Activated B cell treated with CpG ODN at 0.5 μM for 24 hours (primary cell): ENCODE measurements at regions not wholly inside any gene's neighbourhood (a gene's known extent, or its start where the extent isn't known, plus 50 kb on each side); places are given as distances from the start of the nearest gene placed in this dataset.

ENCODE experiments used
- ATAC-seq: fragments of 200-7000 bp; cut with Tn5 transposase; one replicate; pipeline ENCODE4 v1.10.0; 2021; ENCODE audit warnings: low read depth, mild to moderate bottlenecking, moderate library complexity
- CTCF ChIA-PET: fragments of 350-600 bp; sonication (Branson Sonifier 250); formaldehyde crosslinking; loops from one replicate; lab custom pipeline; 2021; ENCODE audit warnings: antibody characterized with exemption; lab: Charles Lee
- POLR2A ChIA-PET: fragments of 350-600 bp; sonication (Branson Sonifier 250); formaldehyde crosslinking; loops from one replicate; lab custom pipeline; 2021; ENCODE audit warnings: antibody characterized with exemption; lab: Charles Lee
- DNase-seq: peaks from one replicate; pipeline ENCODE4 v3.0.0; 2022
- H3K27ac Mint-ChIP-seq: one replicate; pipeline ENCODE4 v1.8.0; 2020; ENCODE audit warnings: mixed read lengths
- H3K27me3 Mint-ChIP-seq: one replicate; pipeline ENCODE4 v1.8.0; 2021; ENCODE audit warnings: mixed read lengths
- H3K36me3 Mint-ChIP-seq: one replicate; pipeline ENCODE4 v1.8.0; 2021; ENCODE audit warnings: low read depth, mixed read lengths
- H3K4me1 Mint-ChIP-seq: one replicate; pipeline ENCODE4 v1.8.0; 2021; ENCODE audit warnings: mixed read lengths
- H3K4me3 Mint-ChIP-seq: one replicate; pipeline ENCODE4 v1.8.0; 2020; ENCODE audit warnings: mild to moderate bottlenecking, mixed read lengths
- H3K9me3 Mint-ChIP-seq: one replicate; pipeline ENCODE4 v1.8.0; 2020; ENCODE audit warnings: mixed read lengths
- intact Hi-C: fragments of 100-400 bp; cut with micrococcal nuclease; formaldehyde crosslinking; loops from one replicate; pipeline ENCODE4 v1.15.1; 2024
- TF ChIP-seq, protein P1 (sequence below): fragments of 200-600 bp; IDR thresholded peaks from one replicate; pipeline ENCODE4 v1.8.0; 2022; ENCODE audit warnings: antibody characterized with exemption, mild to moderate bottlenecking

DNA sequence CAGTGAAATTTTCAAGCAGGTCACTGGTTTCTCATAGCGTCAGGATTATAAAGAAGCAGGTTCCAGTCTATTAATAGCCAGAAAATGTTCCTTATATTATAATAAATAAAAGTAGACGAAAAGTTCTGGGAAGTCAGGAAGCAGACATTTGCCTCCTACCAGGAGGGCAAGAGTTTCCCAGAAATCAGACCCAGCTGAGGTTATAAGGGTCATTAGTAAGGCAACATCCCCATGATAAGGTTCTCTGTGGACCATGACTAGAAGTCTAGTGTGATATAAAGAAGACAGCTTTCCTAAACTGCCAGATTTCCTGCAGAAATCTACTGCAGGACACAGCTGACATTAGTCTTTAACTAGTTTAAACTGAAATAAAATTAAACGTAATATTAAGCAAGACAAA is 210.1 kb upstream of the STK17B start:
- TF ChIP-seq, protein P1, sequence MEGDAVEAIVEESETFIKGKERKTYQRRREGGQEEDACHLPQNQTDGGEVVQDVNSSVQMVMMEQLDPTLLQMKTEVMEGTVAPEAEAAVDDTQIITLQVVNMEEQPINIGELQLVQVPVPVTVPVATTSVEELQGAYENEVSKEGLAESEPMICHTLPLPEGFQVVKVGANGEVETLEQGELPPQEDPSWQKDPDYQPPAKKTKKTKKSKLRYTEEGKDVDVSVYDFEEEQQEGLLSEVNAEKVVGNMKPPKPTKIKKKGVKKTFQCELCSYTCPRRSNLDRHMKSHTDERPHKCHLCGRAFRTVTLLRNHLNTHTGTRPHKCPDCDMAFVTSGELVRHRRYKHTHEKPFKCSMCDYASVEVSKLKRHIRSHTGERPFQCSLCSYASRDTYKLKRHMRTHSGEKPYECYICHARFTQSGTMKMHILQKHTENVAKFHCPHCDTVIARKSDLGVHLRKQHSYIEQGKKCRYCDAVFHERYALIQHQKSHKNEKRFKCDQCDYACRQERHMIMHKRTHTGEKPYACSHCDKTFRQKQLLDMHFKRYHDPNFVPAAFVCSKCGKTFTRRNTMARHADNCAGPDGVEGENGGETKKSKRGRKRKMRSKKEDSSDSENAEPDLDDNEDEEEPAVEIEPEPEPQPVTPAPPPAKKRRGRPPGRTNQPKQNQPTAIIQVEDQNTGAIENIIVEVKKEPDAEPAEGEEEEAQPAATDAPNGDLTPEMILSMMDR: no peak
- Mint-ChIP-seq H3K4me1 (peaks cover 6% of the 10 kb centered on the region), H3K27ac (no peak overlapping the region), H3K36me3 (no peaks in the 10 kb centered on the region), H3K27me3 (no peaks in the 10 kb centered on the region), H3K4me3 (no peak overlapping the region), H3K9me3 (no peaks in the 10 kb centered on the region)
- intact Hi-C loops: no loop called here
- ChIA-PET CTCF (no interaction called here), POLR2A (no interaction called here)
- ATAC-seq: no peak
- DNase-seq: no peak

DNA sequence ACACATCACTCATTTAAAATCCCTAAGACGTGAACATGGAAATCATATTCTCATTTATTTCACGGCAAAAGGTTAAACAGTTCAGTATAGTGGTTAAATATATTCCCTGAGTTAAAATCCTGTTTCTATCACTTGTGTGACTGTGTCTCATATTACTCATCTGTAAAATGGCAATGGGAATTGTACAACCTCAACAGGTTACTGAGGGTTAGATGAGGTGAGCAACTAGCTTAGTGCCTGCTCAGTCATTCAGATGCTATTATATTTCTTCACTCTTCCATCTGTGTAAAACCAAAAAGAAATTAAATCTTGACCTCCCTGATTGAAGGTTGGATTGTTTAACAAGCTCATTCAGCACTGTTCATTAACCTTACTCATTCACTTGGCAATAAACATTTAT is 212.4 kb upstream of the STK17B start:
- ChIA-PET CTCF (no interaction called here), POLR2A (no interaction called here)
- Mint-ChIP-seq H3K36me3 (no peaks in the 10 kb centered on the region), H3K4me1 (no peaks in the 10 kb centered on the region), H3K27ac (no peak overlapping the region), H3K4me3 (no peak overlapping the region), H3K27me3 (no peaks in the 10 kb centered on the region), H3K9me3 (no peaks in the 10 kb centered on the region)
- intact Hi-C loops: no loop called here
- no peak for ATAC-seq
- TF ChIP-seq, protein P1: no peak
- no peak for DNase-seq

DNA sequence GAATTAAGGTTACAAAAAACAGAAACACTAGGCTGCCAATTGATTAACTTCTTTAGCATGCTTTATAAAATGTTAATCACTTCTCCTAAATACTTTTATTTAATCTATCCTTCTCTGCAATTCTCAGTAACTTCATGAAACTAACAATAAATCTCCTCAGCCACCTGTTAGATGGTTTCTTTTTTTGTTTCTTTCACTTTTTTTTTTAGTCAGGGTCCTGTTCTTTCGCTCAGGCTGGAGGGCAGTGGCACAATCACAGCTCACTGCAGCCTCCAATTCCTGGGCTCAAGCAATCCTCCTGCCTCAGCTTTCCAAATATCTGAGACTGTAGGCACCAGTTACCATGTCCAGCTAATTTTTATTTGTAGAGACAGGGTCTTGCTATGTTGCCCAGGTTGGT is 213.4 kb upstream of the STK17B start:
- no peak for DNase-seq
- POLR2A ChIA-PET: no interaction called here
- TF ChIP-seq, protein P1: no peak
- no peaks in the 10 kb centered on the region for H3K4me1 Mint-ChIP-seq
- no peak overlapping the region for H3K4me3 Mint-ChIP-seq
- no peak overlapping the region for H3K27ac Mint-ChIP-seq
- no peaks in the 10 kb centered on the region for H3K27me3 Mint-ChIP-seq
- H3K9me3 Mint-ChIP-seq: no peaks in the 10 kb centered on the region
- intact Hi-C loops: no loop called here
- ATAC-seq: no peak
- CTCF ChIA-PET: no interaction called here
- H3K36me3 Mint-ChIP-seq: no peaks in the 10 kb centered on the region

DNA sequence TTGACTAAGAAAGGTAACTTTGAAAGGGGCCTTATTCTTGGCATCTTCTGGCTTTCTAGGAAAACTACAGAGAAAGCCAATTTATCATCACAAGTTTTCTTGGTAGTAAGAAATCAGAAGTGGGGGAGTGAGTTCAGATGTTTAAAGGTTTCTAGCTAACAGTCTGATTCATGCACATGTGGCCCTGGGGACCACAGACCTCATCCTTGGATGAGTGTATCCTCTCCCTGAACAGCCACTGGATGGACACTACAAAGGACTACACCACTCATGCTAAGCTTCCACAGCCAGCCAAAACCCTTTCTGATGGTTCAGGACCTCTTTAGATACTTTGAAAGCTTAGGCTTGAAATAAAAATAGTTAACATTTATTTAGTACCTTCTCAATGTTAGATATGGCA is 218.3 kb upstream of the STK17B start:
- no peak overlapping the region for H3K4me3 Mint-ChIP-seq
- TF ChIP-seq, protein P1: no peak
- peaks cover 2% of the 10 kb centered on the region for H3K27me3 Mint-ChIP-seq
- H3K27ac Mint-ChIP-seq: no peak overlapping the region
- no peaks in the 10 kb centered on the region for H3K36me3 Mint-ChIP-seq
- ChIA-PET POLR2A (no interaction called here), CTCF (no interaction called here)
- H3K9me3 Mint-ChIP-seq: peaks cover 4% of the 10 kb centered on the region
- no peak for DNase-seq
- intact Hi-C loops: no loop called here
- no peaks in the 10 kb centered on the region for H3K4me1 Mint-ChIP-seq
- ATAC-seq: no peak

DNA sequence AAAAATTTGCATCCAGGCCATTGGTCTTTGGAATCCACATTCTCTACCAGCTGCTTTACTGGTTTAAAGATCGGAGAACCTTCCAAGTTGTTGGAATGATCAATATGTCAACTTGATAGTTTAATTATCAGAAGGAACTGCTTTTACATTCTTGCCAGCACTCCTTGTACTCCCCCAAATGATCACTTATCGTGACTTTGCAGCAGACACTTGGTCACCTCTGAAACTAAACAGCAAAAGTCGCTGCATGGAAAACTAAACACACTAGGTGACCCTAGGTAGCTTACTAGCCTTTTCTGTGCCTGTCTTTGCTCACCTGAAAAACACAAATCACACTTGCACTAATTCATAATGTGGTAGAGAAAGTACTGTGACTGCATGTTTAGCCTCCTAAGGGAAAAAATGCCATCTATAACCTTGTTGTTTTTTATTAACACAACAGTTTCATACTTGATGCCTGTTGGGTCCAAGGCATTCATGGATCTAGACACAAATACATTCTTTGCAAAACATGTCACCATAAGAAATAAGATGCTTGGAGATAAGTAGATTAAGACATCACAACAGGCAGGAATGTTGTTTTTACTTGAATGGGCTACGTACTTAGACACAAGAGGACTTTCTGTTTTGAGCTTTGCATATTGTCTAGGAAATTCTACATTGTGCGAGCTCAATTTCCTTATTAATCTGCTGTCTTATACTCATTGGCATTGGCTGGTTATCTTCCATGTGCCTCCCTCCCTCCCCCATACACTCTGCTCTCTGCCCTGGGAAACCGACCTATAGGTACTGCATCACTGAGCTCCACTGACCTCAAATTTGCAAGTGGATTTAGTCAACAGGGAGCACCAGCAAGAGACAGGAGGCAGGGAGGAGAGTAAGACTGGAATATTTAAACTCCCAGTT is 219.1 kb upstream of the STK17B start:
- CTCF ChIA-PET: no interaction called here
- POLR2A ChIA-PET: no interaction called here
- intact Hi-C loops: no loop called here
- ATAC-seq: no peak
- TF ChIP-seq, protein P1: no peak
- Mint-ChIP-seq H3K27me3 (peaks cover 2% of the 10 kb centered on the region), H3K4me3 (no peak overlapping the region), H3K27ac (no peak overlapping the region), H3K36me3 (no peaks in the 10 kb centered on the region), H3K9me3 (peaks cover 4% of the 10 kb centered on the region), H3K4me1 (no peaks in the 10 kb centered on the region)
- no peak for DNase-seq
